Ascending aorta (tissue), 2 donors: ENCODE measurements at regions not wholly inside any gene's neighbourhood (a gene's known extent, or its start where the extent isn't known, plus 50 kb on each side); places are given as distances from the start of the nearest gene placed in this dataset.
A peak's percentile ranks its signal among the peaks of the same experiment; 100 is the strongest.

Experiments used
- DNase-seq, 2 donors: peaks; one replicate each; pipeline ENCODE4 v3.0.0-alpha.2; 2019; ENCODE audit warnings: low spot score in 2 of 2
- H3K27ac ChIP-seq, 2 donors: fragments of 200-600 bp; sonication (generic); one replicate each; pipeline ENCODE4 v1.5.1; 2016 to 2017; ENCODE audit warnings: mild to moderate bottlenecking in 1 of 2
- H3K27me3 ChIP-seq: fragments of 200-600 bp; sonication (generic); one replicate; pipeline ENCODE4 v1.5.1; 2017
- H3K36me3 ChIP-seq, 2 donors: fragments of 200-600 bp; sonication (generic); one replicate each; pipeline ENCODE4 v1.5.1; 2016
- H3K4me1 ChIP-seq, 2 donors: fragments of 200-600 bp; sonication (generic); one replicate each; pipeline ENCODE4 v1.5.1; 2016 to 2017; ENCODE audit warnings: mild to moderate bottlenecking in 1 of 2
- H3K4me3 ChIP-seq, 2 donors: fragments of 200-600 bp; sonication (generic); one replicate each; pipeline ENCODE4 v1.5.1; 2016 to 2017; ENCODE audit warnings: mild to moderate bottlenecking in 1 of 2
- H3K9me3 ChIP-seq, 2 donors: fragments of 200-600 bp; sonication (generic); one replicate each; pipeline ENCODE4 v1.5.1; 2016
- CTCF ChIP-seq, 3 experiments: fragments of 200-600 bp in 2 of 3; fragments of 450-650 bp in 1 of 3; sonication (generic) in 2 of 3; IDR thresholded peaks; one replicate each; pipeline ENCODE4 v1.5.1; 2016 to 2019; ENCODE audit warnings: antibody characterized with exemption in 3 of 3, mild to moderate bottlenecking in 1 of 3, moderate library complexity in 1 of 3
- intact Hi-C: fragments of 100-400 bp; cut with DNase I; formaldehyde crosslinking; loops from one replicate; pipeline ENCODE4 v1.15.1; 2023

- no peak for DNase-seq
- TF ChIP-seq CTCF (IDR thresholded peaks at IDR 0.05), result no peak
- Histone ChIP-seq H3K4me3 (no peak overlapping the region), H3K4me1 (peaks cover 0 to 16% of the 10 kb centered on the region in 2 donors), H3K27ac (no peak overlapping the region), H3K36me3 (no peaks in the 10 kb centered on the region), H3K27me3 (no peaks in the 10 kb centered on the region), H3K9me3 (no peaks in the 10 kb centered on the region)
- intact Hi-C loops, result loop anchor here (10.0 kb wide), 1 partner anchor 437 kb away; no protein-coding TSS in a partner anchor
These were observed 204.9 kb upstream of the GAS1 start for GRCh38 chr9:87152256-87152655.

DNA sequence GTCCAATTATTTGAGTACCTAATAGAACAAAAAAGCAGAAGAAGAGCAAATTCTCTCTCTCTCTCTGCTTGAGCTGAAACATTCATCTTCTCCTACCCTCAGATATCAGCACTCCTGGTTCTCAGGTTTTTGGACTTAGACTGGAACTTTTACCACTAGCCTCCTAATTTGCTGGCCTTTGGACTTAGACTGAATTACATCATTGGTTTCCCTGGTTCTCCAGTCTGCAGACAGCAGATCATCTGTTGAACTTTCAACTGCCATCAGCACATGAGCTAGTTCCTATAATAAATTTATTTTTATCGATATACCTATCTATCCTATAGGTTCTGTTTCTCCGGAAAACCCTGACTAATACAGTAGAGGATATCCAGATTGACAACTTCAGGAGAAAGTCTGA lies 208.9 kb upstream of the GAS1 start:
- no peak for DNase-seq
- no peaks in the 10 kb centered on the region for H3K9me3 ChIP-seq
- no peak for TF ChIP-seq CTCF (IDR thresholded peaks at IDR 0.05)
- no peak overlapping the region for H3K27ac ChIP-seq
- H3K4me3 ChIP-seq, result no peak overlapping the region
- peaks cover 3 to 7% of the 10 kb centered on the region in 2 donors for H3K4me1 ChIP-seq
- H3K36me3 ChIP-seq, result no peaks in the 10 kb centered on the region
- no peaks in the 10 kb centered on the region for H3K27me3 ChIP-seq
- intact Hi-C loops, result loop anchor here (10.0 kb wide), 1 partner anchor 441 kb away; no protein-coding TSS in a partner anchor

GRCh38 chr9:87157366-87158031 lies 210.2 kb upstream of the GAS1 start:
- intact Hi-C loops, result loop anchor here (10.0 kb wide), 1 partner anchor 443 kb away; no protein-coding TSS in a partner anchor
- H3K9me3 ChIP-seq, result no peaks in the 10 kb centered on the region
- H3K4me3 ChIP-seq, result no peak overlapping the region
- peaks cover 3 to 7% of the 10 kb centered on the region in 2 donors for H3K4me1 ChIP-seq
- H3K27me3 ChIP-seq, result no peaks in the 10 kb centered on the region
- no peaks in the 10 kb centered on the region for H3K36me3 ChIP-seq
- H3K27ac ChIP-seq, result peak overlapping the region; percentile 41 to 60
- peak in 1 of 2 donors; percentile 71 for DNase-seq
- no peak for TF ChIP-seq CTCF (IDR thresholded peaks at IDR 0.05)

DNA sequence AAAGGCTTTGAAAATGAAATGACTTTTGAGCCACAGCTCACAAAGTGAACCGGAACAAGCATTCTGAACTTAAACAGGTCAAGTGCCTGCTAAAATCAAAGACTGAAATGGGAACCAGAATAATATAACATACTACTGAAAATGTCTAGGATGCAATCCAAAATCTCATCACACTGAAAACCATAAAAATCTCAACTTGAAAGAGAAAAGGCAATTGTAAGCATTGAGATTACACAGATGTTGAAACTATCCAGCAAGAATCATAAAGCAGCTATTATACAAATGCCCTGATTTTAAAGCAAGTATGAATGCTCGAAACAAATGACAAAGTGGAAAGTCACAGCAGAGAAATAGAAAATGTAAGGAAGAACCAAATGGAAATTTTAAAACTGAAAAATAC lies 211.5 kb upstream of the GAS1 start:
- H3K27me3 ChIP-seq, result no peaks in the 10 kb centered on the region
- H3K9me3 ChIP-seq, result no peaks in the 10 kb centered on the region
- H3K36me3 ChIP-seq, result no peaks in the 10 kb centered on the region
- peaks cover 3 to 7% of the 10 kb centered on the region in 2 donors for H3K4me1 ChIP-seq
- no peak for TF ChIP-seq CTCF (IDR thresholded peaks at IDR 0.05)
- intact Hi-C loops, result loop anchor here (10.0 kb wide), 1 partner anchor 444 kb away; no protein-coding TSS in a partner anchor
- DNase-seq, result no peak
- H3K4me3 ChIP-seq, result no peak overlapping the region
- no peak overlapping the region for H3K27ac ChIP-seq

GRCh38 chr9:87160148-87161102 lies 213.1 kb upstream of the GAS1 start:
- no peaks in the 10 kb centered on the region for H3K9me3 ChIP-seq
- no peak for DNase-seq
- no peak overlapping the region for H3K27ac ChIP-seq
- peaks cover 3 to 7% of the 10 kb centered on the region in 2 donors for H3K4me1 ChIP-seq
- intact Hi-C loops, result no loop called here
- no peak for TF ChIP-seq CTCF (IDR thresholded peaks at IDR 0.05)
- no peak overlapping the region for H3K4me3 ChIP-seq
- H3K36me3 ChIP-seq, result no peaks in the 10 kb centered on the region
- no peaks in the 10 kb centered on the region for H3K27me3 ChIP-seq
